ENCODE measurements at regions not wholly inside any gene's neighbourhood (a gene's known extent, or its start where the extent isn't known, plus 50 kb on each side); places are given as distances from the start of the nearest gene placed in this dataset.
A peak's percentile ranks its signal among the peaks of the same experiment; 100 is the strongest.

- Histone ChIP-seq H3K36me3 (ENCODE audit: control insufficient read depth in 1 of 2, insufficient read depth in 2 of 2, low read depth in 1 of 2, low read length in 2 of 2) (no peaks in the 10 kb centered on the region), H3K18ac (ENCODE audit: low read depth in 1 of 2, low read length in 2 of 2) (no peak overlapping the region), H2BK15ac (ENCODE audit: low read depth, poor library complexity, severe bottlenecking) (no peak overlapping the region), H3K27me3 (ENCODE audit: control insufficient read depth in 1 of 2, insufficient read depth in 1 of 2, low read length in 2 of 2) (peaks cover 24 to 48% of the 10 kb centered on the region in 2 experiments), H3K9me3 (ENCODE audit: control insufficient read depth, low read length) (no peaks in the 10 kb centered on the region), H3K4ac (ENCODE audit: low read depth in 1 of 2, low read length in 2 of 2) (no peak overlapping the region), H3K4me1 (ENCODE audit: control insufficient read depth, insufficient read depth, low read depth, low read length) (no peaks in the 10 kb centered on the region), H3K4me2 (ENCODE audit: low read length, poor library complexity, severe bottlenecking) (no peak overlapping the region), H3K79me1 (replicated peaks; ENCODE audit: low read length, poor library complexity, severe bottlenecking) (no peaks in the 10 kb centered on the region), H2BK5ac (ENCODE audit: low read depth, low read length, poor library complexity, severe bottlenecking) (no peak overlapping the region), H3K4me3 (ENCODE audit: insufficient read depth in 1 of 2, low read depth in 1 of 2, low read length in 2 of 2) (no peak overlapping the region), H3K27ac (ENCODE audit: low read length, poor library complexity, severe bottlenecking) (no peak overlapping the region), H4K91ac (ENCODE audit: low read length) (no peak overlapping the region), H2AK5ac (ENCODE audit: low read length, severe bottlenecking) (no peak overlapping the region), H3K14ac (ENCODE audit: low read length in 2 of 2) (no peak overlapping the region), H3K9ac (ENCODE audit: low read length) (no peak overlapping the region), H2BK120ac (ENCODE audit: low read depth, low read length) (no peak overlapping the region), H3K23ac (ENCODE audit: low read length in 2 of 2) (no peak overlapping the region), H4K8ac (ENCODE audit: low read length) (no peak overlapping the region), H2AFZ (ENCODE audit: low read depth, low read length) (no peak overlapping the region), H2BK12ac (ENCODE audit: low read length in 2 of 2) (no peak overlapping the region)
- no peak for DNase-seq
- 66% methylated on average over 2 of the region's 2 CpGs for WGBS
Measured at GRCh38 chr10:2906974-2907373, 160.4 kb upstream of the PFKP start.

GRCh38 chr10:2905851-2906250 is 161.5 kb upstream of the PFKP start:
- H4K91ac ChIP-seq (ENCODE audit: low read length): no peak overlapping the region
- H3K4me2 ChIP-seq (ENCODE audit: low read length, poor library complexity, severe bottlenecking): no peak overlapping the region
- H3K14ac ChIP-seq (ENCODE audit: low read length in 2 of 2): no peak overlapping the region
- H3K18ac ChIP-seq (ENCODE audit: low read depth in 1 of 2, low read length in 2 of 2): no peak overlapping the region
- peaks cover 24 to 48% of the 10 kb centered on the region in 2 experiments for H3K27me3 ChIP-seq (ENCODE audit: control insufficient read depth in 1 of 2, insufficient read depth in 1 of 2, low read length in 2 of 2)
- H3K36me3 ChIP-seq (ENCODE audit: control insufficient read depth in 1 of 2, insufficient read depth in 2 of 2, low read depth in 1 of 2, low read length in 2 of 2): no peaks in the 10 kb centered on the region
- H3K4ac ChIP-seq (ENCODE audit: low read depth in 1 of 2, low read length in 2 of 2): no peak overlapping the region
- no peak overlapping the region for H2BK120ac ChIP-seq (ENCODE audit: low read depth, low read length)
- no peak overlapping the region for H2BK12ac ChIP-seq (ENCODE audit: low read length in 2 of 2)
- H4K8ac ChIP-seq (ENCODE audit: low read length): no peak overlapping the region
- H3K4me3 ChIP-seq (ENCODE audit: insufficient read depth in 1 of 2, low read depth in 1 of 2, low read length in 2 of 2): no peak overlapping the region
- no peak overlapping the region for H2BK5ac ChIP-seq (ENCODE audit: low read depth, low read length, poor library complexity, severe bottlenecking)
- H3K23ac ChIP-seq (ENCODE audit: low read length in 2 of 2): no peak overlapping the region
- H3K79me1 ChIP-seq (replicated peaks; ENCODE audit: low read length, poor library complexity, severe bottlenecking): no peaks in the 10 kb centered on the region
- DNase-seq: no peak
- H3K9ac ChIP-seq (ENCODE audit: low read length): no peak overlapping the region
- 87% methylated on average over 8 of the region's 9 CpGs for WGBS
- H3K27ac ChIP-seq (ENCODE audit: low read length, poor library complexity, severe bottlenecking): no peak overlapping the region
- H2AK5ac ChIP-seq (ENCODE audit: low read length, severe bottlenecking): no peak overlapping the region
- no peaks in the 10 kb centered on the region for H3K4me1 ChIP-seq (ENCODE audit: control insufficient read depth, insufficient read depth, low read depth, low read length)
- no peak overlapping the region for H2AFZ ChIP-seq (ENCODE audit: low read depth, low read length)
- H3K9me3 ChIP-seq (ENCODE audit: control insufficient read depth, low read length): no peaks in the 10 kb centered on the region
- no peak overlapping the region for H2BK15ac ChIP-seq (ENCODE audit: low read depth, poor library complexity, severe bottlenecking)

GRCh38 chr10:2900530-2900929 is 166.8 kb upstream of the PFKP start:
- H3K18ac ChIP-seq (ENCODE audit: low read depth in 1 of 2, low read length in 2 of 2): no peak overlapping the region
- H3K27ac ChIP-seq (ENCODE audit: low read length, poor library complexity, severe bottlenecking): no peak overlapping the region
- no peak overlapping the region for H2AK5ac ChIP-seq (ENCODE audit: low read length, severe bottlenecking)
- 79% methylated on average over 6 of the region's 6 CpGs for WGBS
- no peak overlapping the region for H4K91ac ChIP-seq (ENCODE audit: low read length)
- no peak overlapping the region for H2BK120ac ChIP-seq (ENCODE audit: low read depth, low read length)
- no peaks in the 10 kb centered on the region for H3K9me3 ChIP-seq (ENCODE audit: control insufficient read depth, low read length)
- no peaks in the 10 kb centered on the region for H3K36me3 ChIP-seq (ENCODE audit: control insufficient read depth in 1 of 2, insufficient read depth in 2 of 2, low read depth in 1 of 2, low read length in 2 of 2)
- no peak overlapping the region for H3K4me3 ChIP-seq (ENCODE audit: insufficient read depth in 1 of 2, low read depth in 1 of 2, low read length in 2 of 2)
- H2AFZ ChIP-seq (ENCODE audit: low read depth, low read length): no peak overlapping the region
- no peak overlapping the region for H2BK5ac ChIP-seq (ENCODE audit: low read depth, low read length, poor library complexity, severe bottlenecking)
- no peak overlapping the region for H3K9ac ChIP-seq (ENCODE audit: low read length)
- no peak overlapping the region for H2BK15ac ChIP-seq (ENCODE audit: low read depth, poor library complexity, severe bottlenecking)
- H3K79me1 ChIP-seq (replicated peaks; ENCODE audit: low read length, poor library complexity, severe bottlenecking): no peaks in the 10 kb centered on the region
- no peak overlapping the region for H3K14ac ChIP-seq (ENCODE audit: low read length in 2 of 2)
- no peak overlapping the region for H4K8ac ChIP-seq (ENCODE audit: low read length)
- DNase-seq: no peak
- H3K4me1 ChIP-seq (ENCODE audit: control insufficient read depth, insufficient read depth, low read depth, low read length): no peaks in the 10 kb centered on the region
- no peak overlapping the region for H3K23ac ChIP-seq (ENCODE audit: low read length in 2 of 2)
- H3K4ac ChIP-seq (ENCODE audit: low read depth in 1 of 2, low read length in 2 of 2): no peak overlapping the region
- no peak overlapping the region for H2BK12ac ChIP-seq (ENCODE audit: low read length in 2 of 2)
- peaks cover 27 to 33% of the 10 kb centered on the region in 2 experiments for H3K27me3 ChIP-seq (ENCODE audit: control insufficient read depth in 1 of 2, insufficient read depth in 1 of 2, low read length in 2 of 2)
- H3K4me2 ChIP-seq (ENCODE audit: low read length, poor library complexity, severe bottlenecking): no peak overlapping the region

- Histone ChIP-seq H2BK5ac (ENCODE audit: low read depth, low read length, poor library complexity, severe bottlenecking) (no peak overlapping the region), H3K4me3 (ENCODE audit: insufficient read depth in 1 of 2, low read depth in 1 of 2, low read length in 2 of 2) (no peak overlapping the region), H2BK15ac (ENCODE audit: low read depth, poor library complexity, severe bottlenecking) (no peak overlapping the region), H3K4me1 (ENCODE audit: control insufficient read depth, insufficient read depth, low read depth, low read length) (no peaks in the 10 kb centered on the region), H2BK12ac (ENCODE audit: low read length in 2 of 2) (no peak overlapping the region), H4K8ac (ENCODE audit: low read length) (no peak overlapping the region), H2AFZ (ENCODE audit: low read depth, low read length) (no peak overlapping the region), H4K91ac (ENCODE audit: low read length) (no peak overlapping the region), H3K79me1 (replicated peaks; ENCODE audit: low read length, poor library complexity, severe bottlenecking) (no peaks in the 10 kb centered on the region), H2BK120ac (ENCODE audit: low read depth, low read length) (no peak overlapping the region), H3K9ac (ENCODE audit: low read length) (no peak overlapping the region), H2AK5ac (ENCODE audit: low read length, severe bottlenecking) (no peak overlapping the region), H3K4ac (ENCODE audit: low read depth in 1 of 2, low read length in 2 of 2) (no peak overlapping the region), H3K14ac (ENCODE audit: low read length in 2 of 2) (peak overlapping the region in 1 of 2 experiments; percentile 49), H3K9me3 (ENCODE audit: control insufficient read depth, low read length) (no peaks in the 10 kb centered on the region), H3K36me3 (ENCODE audit: control insufficient read depth in 1 of 2, insufficient read depth in 2 of 2, low read depth in 1 of 2, low read length in 2 of 2) (no peaks in the 10 kb centered on the region), H3K23ac (ENCODE audit: low read length in 2 of 2) (no peak overlapping the region), H3K18ac (ENCODE audit: low read depth in 1 of 2, low read length in 2 of 2) (no peak overlapping the region), H3K27ac (ENCODE audit: low read length, poor library complexity, severe bottlenecking) (no peak overlapping the region), H3K27me3 (ENCODE audit: control insufficient read depth in 1 of 2, insufficient read depth in 1 of 2, low read length in 2 of 2) (peaks cover 18 to 32% of the 10 kb centered on the region in 2 experiments), H3K4me2 (ENCODE audit: low read length, poor library complexity, severe bottlenecking) (no peak overlapping the region)
- DNase-seq: no peak
- WGBS: 91% methylated on average over 17 of the region's 19 CpGs
Measured at GRCh38 chr10:2899246-2899951, 167.9 kb upstream of the PFKP start.

Data from mesenchymal stem cell (in vitro differentiated cells and primary cell).